ENCODE measurements at regions not wholly inside any gene's neighbourhood (a gene's known extent, or its start where the extent isn't known, plus 50 kb on each side); places are given as distances from the start of the nearest gene placed in this dataset.

GRCh38 chr20:52279706-52280105, 88.1 kb upstream of the ZFP64 start:
- Histone ChIP-seq H3K27me3 (no peaks in the 10 kb centered on the region), H3K4me1 (no peaks in the 10 kb centered on the region), H3K27ac (no peak overlapping the region), H3K36me3 (no peaks in the 10 kb centered on the region), H3K9me3 (no peaks in the 10 kb centered on the region), H3K4me3 (replicated peaks in 1 of 3) (no peak overlapping the region)
- DNase-seq = no peak
- TF ChIP-seq, protein P1, sequence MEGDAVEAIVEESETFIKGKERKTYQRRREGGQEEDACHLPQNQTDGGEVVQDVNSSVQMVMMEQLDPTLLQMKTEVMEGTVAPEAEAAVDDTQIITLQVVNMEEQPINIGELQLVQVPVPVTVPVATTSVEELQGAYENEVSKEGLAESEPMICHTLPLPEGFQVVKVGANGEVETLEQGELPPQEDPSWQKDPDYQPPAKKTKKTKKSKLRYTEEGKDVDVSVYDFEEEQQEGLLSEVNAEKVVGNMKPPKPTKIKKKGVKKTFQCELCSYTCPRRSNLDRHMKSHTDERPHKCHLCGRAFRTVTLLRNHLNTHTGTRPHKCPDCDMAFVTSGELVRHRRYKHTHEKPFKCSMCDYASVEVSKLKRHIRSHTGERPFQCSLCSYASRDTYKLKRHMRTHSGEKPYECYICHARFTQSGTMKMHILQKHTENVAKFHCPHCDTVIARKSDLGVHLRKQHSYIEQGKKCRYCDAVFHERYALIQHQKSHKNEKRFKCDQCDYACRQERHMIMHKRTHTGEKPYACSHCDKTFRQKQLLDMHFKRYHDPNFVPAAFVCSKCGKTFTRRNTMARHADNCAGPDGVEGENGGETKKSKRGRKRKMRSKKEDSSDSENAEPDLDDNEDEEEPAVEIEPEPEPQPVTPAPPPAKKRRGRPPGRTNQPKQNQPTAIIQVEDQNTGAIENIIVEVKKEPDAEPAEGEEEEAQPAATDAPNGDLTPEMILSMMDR (IDR thresholded peaks at IDR 0.05) = no peak
- no peak for TF ChIP-seq POLR2A (IDR thresholded peaks at IDR 0.05)
- 53 to 72% methylated on average over 2 of the region's 2 CpGs for WGBS, 2 donors
- intact Hi-C loops (cut with DNase I) = no loop called here

GRCh38 chr20:52275181-52275691, 83.7 kb upstream of the ZFP64 start:
- Histone ChIP-seq H3K36me3 (no peaks in the 10 kb centered on the region), H3K27me3 (no peaks in the 10 kb centered on the region), H3K9me3 (no peaks in the 10 kb centered on the region), H3K27ac (no peak overlapping the region), H3K4me3 (replicated peaks in 1 of 3) (no peak overlapping the region), H3K4me1 (no peaks in the 10 kb centered on the region)
- 73 to 77% methylated on average over 3 of the region's 3 CpGs for WGBS, 2 donors
- DNase-seq = no peak
- intact Hi-C loops (cut with DNase I) = no loop called here
- TF ChIP-seq, protein P1 (IDR thresholded peaks at IDR 0.05) = no peak
- TF ChIP-seq POLR2A (IDR thresholded peaks at IDR 0.05) = no peak

GRCh38 chr20:52270696-52271095, 79.1 kb upstream of the ZFP64 start:
- Histone ChIP-seq H3K4me1 (no peaks in the 10 kb centered on the region), H3K9me3 (no peaks in the 10 kb centered on the region), H3K36me3 (no peaks in the 10 kb centered on the region), H3K4me3 (replicated peaks in 1 of 3) (no peak overlapping the region), H3K27ac (no peak overlapping the region), H3K27me3 (no peaks in the 10 kb centered on the region)
- TF ChIP-seq, protein P1 (IDR thresholded peaks at IDR 0.05) = no peak
- no peak for TF ChIP-seq POLR2A (IDR thresholded peaks at IDR 0.05)
- WGBS, 2 donors = 70 to 78% methylated on average over 4 of the region's 4 CpGs
- intact Hi-C loops (cut with DNase I) = no loop called here
- no peak for DNase-seq

GRCh38 chr20:52270001-52270606, 78.5 kb upstream of the ZFP64 start:
- WGBS, 2 donors = 84 to 85% methylated on average over 4 of the region's 4 CpGs
- Histone ChIP-seq H3K4me3 (replicated peaks in 1 of 3) (no peak overlapping the region), H3K36me3 (no peaks in the 10 kb centered on the region), H3K9me3 (no peaks in the 10 kb centered on the region), H3K27ac (no peak overlapping the region), H3K4me1 (no peaks in the 10 kb centered on the region), H3K27me3 (no peaks in the 10 kb centered on the region)
- intact Hi-C loops (cut with DNase I) = no loop called here
- no peak for DNase-seq
- TF ChIP-seq, protein P1 (IDR thresholded peaks at IDR 0.05) = no peak
- no peak for TF ChIP-seq POLR2A (IDR thresholded peaks at IDR 0.05)

DNA sequence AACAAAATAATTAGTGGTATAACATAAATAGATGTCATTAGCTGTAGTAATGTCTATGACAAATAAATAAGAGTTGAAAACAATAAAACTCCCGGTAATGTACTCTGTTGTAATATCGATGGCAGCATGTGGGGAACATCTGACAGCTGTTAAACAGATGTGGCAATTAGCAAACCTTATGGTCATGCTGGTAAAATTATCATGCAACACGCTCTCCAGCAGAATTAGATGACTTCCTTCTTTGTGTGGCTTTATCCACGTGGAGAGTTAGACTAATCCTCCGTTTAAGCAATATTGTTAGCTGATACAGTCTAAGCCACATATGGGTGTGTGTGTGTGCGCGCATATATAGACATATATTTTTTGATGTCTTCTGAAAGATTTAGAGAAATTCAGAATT, 77.7 kb upstream of the ZFP64 start:
- Histone ChIP-seq H3K27ac (no peak overlapping the region), H3K4me1 (no peaks in the 10 kb centered on the region), H3K27me3 (no peaks in the 10 kb centered on the region), H3K36me3 (no peaks in the 10 kb centered on the region), H3K4me3 (replicated peaks in 1 of 3) (no peak overlapping the region), H3K9me3 (no peaks in the 10 kb centered on the region)
- TF ChIP-seq, protein P1 (IDR thresholded peaks at IDR 0.05) = no peak
- no peak for TF ChIP-seq POLR2A (IDR thresholded peaks at IDR 0.05)
- DNase-seq = no peak
- intact Hi-C loops (cut with DNase I) = no loop called here
- WGBS, 2 donors = 81% methylated on average over 7 of the region's 7 CpGs
